ENCODE measurements at regions not wholly inside any gene's neighbourhood (a gene's known extent, or its start where the extent isn't known, plus 50 kb on each side); places are given as distances from the start of the nearest gene placed in this dataset.
"Not testable (repeated sequence)": the region's sequence is repeated elsewhere in the genome, so short reads cannot be mapped to it uniquely, and the experiment has no call there.

DNA sequence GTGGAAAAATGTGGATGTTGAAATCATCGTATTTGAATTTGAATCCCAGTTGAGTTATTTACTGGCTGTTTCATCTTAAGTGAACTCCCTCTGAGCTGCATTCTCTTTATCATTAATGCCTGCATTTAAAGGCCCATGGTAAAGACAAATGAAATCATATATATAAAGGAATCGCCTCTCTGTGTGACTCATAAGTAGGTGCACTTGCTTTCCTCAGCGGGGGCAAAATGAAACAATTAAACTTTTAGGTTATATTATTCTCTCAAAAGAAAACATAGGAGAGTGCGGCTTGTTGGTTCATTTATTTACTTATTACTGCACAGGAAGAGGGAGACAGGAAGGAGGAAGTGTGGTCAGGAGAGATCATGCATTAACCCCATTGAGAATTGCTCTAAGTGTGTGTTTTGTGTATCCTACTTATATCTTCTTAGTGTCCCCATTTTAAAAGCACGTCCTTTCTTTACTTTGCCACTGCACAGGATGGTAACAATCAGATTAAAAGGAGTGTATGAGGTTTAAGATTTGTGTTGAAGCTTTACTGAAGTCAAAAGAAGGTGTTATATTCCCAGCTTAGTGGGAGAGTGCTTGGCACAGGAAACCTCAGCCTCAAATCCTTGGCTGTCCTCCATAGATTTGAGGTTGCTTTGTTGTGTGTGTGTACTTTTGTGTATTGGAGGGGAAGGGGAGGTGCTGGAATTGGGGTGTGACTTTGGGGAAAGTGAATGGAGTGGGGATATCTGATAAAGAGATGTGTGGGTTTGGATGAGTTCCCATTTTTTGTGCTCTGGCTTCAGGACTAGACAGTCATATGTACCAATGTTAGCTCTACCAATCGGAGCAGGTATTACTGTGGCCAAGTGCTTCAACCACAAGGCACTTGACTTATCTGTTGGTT is 595.8 kb upstream of the NR2F2 start:
- no peak for DNase-seq (ENCODE audit: low read depth in 3 of 3)

DNA sequence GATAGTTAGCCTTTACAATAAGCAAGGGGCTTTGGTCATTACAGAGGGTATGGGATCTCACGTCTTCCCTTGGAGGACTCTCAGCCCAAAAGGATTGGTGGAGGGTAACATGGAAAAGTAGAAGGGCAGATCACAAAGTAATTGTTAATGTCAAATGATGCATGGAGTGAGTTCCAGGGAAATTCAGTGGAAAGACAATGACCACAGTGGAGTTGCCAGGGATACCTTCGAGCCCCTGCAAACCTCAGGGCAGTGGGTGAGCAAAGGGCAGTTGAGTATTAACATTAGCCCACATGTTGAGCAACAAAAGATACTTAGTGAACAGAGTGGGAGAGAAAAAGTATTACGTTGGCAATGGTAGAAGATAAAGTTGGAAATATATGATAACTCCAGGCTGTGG is 593.4 kb upstream of the NR2F2 start:
- DNase-seq (ENCODE audit: low read depth in 3 of 3) = no peak

DNA sequence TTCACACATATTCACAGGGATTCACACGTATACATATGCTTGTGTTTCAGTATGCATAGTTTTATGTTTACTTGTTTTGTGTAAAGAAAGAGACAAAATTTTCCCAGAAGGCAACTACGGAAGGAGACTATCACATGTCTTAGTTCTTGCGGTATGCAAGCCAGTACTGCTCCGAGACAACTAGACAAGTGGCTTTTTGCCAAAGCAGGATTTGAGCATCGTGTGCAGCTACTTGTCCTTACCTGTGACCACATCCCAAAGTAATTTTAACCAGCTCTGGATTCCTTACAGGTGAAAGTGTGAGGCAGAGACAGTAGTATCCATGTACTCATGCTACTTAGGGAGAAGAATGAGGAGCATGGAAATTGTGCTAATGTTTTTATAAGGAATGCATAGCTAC is 591.4 kb upstream of the NR2F2 start:
- DNase-seq (ENCODE audit: low read depth in 3 of 3) = no peak

DNA sequence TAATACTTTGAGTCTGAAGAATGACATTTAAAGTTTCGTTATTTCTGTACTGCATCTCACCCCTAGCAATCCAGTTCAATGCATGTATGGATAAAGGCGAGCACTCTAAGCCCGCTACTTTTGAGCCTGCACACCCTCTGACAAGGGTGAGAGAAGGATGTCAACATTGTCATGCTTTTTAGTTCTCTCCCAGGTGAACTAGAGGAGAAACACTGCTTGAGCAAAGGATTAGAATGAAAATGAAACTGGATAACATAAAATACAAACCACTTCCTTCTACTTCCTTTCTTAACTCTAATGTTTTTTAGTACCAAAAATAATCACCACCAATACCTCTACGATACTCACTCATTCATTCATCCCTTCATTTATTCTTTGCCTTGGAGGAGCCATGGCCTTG is 588.7 kb upstream of the NR2F2 start:
- DNase-seq (ENCODE audit: low read depth in 3 of 3) = no peak

DNA sequence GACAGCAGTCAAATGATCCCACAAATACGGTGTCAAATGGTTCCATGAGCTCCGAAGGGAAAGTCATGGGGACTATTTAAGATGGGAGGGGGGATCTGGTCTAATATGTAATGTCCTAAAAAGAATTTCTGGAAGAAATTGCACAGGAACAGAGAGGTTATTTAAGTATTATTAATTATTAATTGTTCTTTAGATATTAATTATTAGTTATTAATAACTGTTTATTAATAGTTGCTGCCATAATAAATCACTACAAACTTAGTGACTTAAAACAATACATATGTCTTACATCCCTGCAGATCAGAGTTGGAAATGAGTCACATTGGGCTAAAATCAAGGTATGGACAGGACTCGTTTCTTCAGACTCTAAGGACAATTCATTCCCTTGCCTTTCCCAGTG is 588.2 kb upstream of the NR2F2 start:
- DNase-seq (ENCODE audit: low read depth in 3 of 3) = no peak

DNA sequence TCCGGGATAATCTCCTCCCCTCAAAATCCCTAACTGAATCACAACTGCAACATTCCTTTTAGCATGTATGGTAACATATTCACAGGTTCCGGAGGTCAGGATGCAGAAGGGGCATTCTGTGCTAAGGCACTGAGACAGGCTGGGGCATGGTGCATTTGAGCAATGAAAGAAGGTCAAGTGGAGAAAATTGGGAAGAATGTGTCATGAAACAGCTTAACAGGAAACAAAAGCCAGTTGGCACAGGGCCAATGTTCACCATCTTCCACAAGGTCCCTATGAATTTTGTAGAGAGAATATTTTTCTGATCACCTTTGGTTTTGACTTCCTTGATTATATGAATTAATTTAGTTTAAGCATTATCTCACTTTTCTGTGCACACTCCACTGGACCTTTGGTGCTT is 587.7 kb upstream of the NR2F2 start:
- no peak for DNase-seq (ENCODE audit: low read depth in 3 of 3)

DNA sequence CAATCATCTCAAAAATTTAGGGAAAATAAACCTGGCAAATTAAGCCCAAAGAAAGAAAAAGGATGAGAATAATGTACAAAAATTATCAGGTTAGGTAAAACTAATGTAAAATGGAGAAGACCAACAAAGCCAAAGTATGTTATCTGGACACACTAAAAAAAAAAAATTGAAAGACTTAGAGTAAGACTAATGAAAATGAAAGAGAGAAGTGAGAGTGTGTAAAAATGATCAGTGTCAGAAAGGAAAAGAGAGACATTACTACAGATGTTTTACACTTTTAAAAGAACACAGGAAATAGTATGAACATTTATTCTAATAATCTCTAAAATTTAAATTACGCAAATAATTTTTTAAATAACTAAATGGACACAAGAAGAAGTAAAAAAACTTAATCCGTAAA is 573.3 kb upstream of the NR2F2 start:
- no peak for DNase-seq (ENCODE audit: low read depth in 3 of 3)

DNA sequence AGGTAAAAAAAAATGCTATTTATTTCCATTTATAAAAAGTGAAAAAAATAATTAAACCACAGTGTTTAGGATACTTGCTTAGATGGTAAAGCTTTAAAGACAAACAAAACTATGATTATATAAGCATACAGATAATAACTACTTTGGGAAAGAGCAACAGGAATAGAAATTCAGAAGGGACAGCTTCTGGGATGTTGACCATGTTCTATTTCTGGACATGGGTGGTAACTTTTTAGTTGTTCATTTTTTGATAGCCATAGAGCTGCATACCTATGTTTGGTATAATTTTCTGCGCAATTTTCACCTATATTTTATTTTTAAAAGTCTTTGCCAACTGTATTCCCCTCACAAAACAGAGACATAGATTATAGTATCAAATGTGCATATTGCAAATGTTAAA is 572.0 kb upstream of the NR2F2 start:
- DNase-seq (ENCODE audit: low read depth in 3 of 3) = no peak

DNA sequence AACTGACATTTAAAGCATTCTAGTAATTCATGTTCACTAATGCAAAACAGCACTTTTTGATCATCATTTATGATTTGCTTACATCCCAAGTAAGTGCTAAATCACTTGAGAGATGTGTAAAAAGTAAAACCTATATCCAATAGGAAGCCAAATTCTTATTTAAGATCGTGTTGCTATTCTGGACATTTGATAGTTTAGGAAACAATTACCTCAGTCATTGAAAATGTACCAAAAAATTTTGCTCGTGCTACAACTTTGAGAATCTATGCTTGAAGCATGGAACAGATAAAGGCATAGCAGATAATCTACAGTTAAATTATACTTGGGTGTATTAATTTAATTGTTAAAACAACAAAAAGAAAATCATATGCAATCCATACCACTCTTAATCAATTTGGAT is 571.6 kb upstream of the NR2F2 start:
- DNase-seq (ENCODE audit: low read depth in 3 of 3) = no peak

DNA sequence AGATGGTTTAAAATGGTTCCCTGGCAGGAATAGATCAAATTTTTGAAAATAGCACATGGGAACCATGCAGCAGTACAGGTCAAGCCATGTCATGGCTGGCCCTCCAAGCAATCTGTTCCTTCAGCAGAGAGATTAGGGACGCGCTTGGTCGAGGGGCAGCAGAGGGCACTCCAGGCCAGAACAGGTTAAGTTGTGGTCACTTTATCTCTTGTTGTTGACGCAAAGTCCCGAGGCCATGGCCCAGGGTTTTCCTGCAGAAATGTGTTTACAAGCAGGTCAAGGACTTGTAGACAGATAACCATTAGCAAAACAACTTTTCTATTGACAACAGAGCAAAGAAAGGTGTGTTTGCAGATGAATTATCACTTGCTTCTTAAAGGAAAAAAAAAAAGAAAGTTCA is 570.0 kb upstream of the NR2F2 start:
- DNase-seq (ENCODE audit: low read depth in 3 of 3) = no peak

DNA sequence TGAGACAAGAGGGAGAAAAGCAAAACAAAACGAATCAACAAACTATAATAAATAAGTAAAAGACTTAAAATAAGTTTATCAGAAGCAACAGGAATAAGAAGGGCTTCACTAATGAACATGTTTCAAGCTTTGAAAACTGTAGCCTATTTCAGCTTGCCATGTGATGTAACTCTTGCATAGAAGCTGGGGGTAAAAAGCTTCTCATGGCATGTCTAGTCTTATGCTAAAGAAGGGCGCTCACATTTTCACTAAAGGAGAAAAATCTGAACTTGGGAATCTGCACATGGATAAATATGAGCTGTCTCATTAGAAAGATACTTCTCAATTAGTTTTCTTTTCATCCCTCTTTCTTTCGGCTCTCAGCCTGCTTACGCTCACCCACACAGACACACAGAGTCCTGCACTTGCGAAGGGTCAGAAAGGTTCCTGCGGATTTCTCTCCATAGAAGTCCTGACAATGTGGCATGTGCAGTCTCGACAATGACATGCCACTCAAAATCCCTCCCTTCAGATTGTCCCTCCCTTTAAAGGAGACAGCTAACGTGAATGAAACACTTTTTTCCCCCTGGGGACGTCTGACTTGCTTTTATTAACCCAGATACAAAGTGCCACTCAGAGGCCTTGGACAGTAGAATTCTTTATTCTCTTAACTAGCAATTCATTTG is 568.9 kb upstream of the NR2F2 start:
- no peak for DNase-seq (ENCODE audit: low read depth in 3 of 3)

DNA sequence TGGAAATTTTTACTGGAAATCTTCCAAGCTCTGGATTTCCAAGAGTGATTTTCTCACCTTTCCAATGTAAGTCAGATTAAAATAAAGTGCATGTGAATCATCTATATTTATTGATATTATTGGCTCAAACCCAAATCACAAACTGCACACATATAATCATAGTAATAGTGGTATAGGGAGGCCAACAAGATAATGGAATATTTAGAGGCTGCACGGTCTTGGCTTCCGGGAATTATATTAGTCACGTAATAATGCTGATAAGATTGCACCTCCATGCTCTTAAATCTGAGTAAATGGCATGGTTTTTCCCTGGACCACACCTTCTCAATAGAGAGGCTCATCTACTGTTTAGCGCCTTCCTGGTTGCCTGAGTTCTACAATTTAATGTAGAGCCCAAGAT is 567.1 kb upstream of the NR2F2 start:
- no peak for DNase-seq (ENCODE audit: low read depth in 3 of 3)

DNA sequence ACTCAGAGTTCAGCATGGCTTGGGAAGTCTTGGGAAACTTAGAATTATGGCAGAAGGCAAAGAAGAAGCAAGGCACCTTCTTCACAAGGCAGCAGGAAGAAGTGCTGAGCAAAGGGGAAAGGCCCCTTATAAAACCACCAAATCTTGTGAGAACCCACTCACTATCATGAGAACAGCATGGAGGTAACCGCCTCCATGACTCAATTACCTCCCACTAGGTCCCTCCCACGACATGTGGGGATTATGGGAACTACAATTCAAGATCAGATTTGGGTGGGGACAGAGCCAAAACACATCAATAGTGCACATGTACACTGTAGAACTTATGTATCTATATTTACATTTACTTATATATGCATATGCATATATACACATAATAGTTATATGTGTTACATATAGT is 565.3 kb upstream of the NR2F2 start:
- DNase-seq (ENCODE audit: low read depth in 3 of 3) = no peak

DNA sequence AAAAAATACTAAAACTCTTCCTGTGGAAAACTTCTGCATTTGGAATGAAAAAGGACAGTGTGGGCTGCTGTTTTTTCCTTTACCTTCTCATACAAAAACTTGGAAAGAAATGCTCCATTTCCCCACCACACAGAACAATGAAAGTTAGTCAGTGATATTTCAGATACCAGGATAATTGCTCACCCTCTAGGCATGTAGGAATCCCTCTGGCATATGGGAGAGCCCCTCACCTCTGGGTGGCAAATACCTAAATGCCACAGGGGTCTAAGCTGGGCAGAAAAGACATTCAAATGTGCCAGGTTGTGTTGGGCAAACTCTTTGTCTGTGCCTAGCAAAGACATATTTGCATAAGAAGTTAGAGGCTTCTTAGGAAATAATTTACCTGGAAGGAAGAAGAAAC is 560.3 kb upstream of the NR2F2 start:
- no peak for DNase-seq (ENCODE audit: low read depth in 3 of 3)

DNA sequence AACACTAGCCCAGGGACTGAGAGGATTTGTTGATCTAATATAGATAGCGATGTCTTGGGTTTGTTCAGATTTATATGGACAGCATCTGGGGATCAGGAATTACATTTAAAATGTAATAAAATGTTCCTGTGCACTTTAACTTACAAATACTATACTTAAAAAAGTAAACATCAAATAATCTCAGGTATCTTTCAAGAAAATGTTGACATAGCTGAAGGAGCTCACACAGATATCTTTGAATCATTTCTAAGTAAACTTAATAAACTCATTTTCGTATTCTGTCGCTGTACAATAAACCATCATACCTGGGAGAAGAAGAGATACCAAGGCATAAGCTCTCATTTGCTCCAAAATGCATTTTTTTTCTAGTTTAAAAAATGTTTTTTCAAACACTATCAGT is 557.5 kb upstream of the NR2F2 start:
- no peak for DNase-seq (ENCODE audit: low read depth in 3 of 3)

DNA sequence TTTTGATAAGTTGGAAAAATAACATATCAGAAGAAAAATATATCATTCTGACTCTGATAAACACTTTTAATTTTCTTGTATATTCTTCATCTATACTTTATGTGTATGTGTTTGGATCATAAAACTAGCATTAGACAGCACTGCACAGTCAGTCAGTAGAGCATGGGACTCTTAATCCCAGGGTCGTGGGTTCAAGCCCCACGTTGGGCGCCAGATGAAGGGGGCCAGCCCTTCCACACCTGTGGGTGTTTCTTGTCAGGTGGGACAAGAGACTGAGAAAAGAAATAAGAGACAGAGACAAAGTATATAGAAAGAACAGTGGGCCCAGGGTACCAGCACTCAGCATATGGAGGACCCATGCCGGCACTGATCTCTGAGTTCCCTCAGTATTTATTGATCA is 546.0 kb upstream of the NR2F2 start:
- DNase-seq (ENCODE audit: low read depth in 3 of 3) = no peak

DNA sequence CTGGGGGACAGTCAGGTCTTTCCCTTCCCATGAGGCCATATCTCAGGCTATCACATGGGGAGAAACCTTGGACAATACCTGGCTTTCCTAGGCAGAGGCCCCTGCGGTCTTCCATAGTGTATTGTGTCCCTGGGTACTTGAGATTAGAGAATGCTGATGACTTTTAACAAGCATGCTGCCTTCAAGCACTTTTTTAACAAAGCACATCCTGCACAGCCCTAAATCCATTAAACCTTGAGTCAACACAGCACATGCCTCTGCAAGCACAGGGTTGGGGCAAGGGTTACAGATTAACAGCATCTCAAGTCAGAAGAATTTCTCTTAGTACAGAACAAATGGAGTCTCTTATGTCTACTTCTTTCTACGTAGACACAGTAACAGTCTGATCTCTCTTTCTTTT is 545.2 kb upstream of the NR2F2 start:
- not testable (repeated sequence) for DNase-seq (ENCODE audit: low read depth in 3 of 3)

DNA sequence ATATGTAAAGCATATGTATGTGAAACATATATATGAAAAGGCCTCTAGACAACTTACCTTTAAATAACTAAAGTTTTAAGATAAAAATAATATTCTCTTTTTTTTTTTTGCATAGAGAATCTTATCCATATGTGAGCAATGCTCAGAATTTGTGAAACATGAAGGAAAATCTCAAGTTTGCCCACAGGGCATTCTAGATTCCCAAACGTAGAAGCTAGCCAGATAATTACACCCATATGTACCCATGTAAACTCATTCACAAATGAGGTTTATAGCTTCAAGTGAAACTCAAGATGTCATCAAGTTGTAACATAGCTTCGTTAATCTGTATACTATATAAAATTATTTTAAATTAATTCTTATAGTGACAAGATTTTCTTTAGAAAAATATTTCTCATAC is 537.3 kb upstream of the NR2F2 start:
- no peak for DNase-seq (ENCODE audit: low read depth in 3 of 3)

DNA sequence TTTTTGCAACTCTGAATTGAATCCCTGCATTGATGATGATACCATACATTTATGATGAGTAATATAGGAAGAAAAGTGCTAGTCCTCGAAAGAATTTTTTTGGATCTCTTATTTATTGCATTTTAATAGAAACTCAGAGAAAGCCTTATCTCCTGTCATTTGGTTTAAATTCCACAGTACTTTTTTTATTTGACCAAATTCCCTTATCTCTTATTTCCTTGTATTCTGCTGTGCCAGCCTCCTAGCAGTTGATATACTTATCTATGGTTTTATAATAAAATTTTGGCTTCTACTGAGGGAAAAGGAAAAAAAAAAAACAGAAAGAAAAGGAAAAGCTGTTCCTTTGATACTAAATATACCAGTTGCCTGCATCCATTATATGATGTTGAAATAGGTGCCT is 535.1 kb upstream of the NR2F2 start:
- DNase-seq (ENCODE audit: low read depth in 3 of 3) = no peak

DNA sequence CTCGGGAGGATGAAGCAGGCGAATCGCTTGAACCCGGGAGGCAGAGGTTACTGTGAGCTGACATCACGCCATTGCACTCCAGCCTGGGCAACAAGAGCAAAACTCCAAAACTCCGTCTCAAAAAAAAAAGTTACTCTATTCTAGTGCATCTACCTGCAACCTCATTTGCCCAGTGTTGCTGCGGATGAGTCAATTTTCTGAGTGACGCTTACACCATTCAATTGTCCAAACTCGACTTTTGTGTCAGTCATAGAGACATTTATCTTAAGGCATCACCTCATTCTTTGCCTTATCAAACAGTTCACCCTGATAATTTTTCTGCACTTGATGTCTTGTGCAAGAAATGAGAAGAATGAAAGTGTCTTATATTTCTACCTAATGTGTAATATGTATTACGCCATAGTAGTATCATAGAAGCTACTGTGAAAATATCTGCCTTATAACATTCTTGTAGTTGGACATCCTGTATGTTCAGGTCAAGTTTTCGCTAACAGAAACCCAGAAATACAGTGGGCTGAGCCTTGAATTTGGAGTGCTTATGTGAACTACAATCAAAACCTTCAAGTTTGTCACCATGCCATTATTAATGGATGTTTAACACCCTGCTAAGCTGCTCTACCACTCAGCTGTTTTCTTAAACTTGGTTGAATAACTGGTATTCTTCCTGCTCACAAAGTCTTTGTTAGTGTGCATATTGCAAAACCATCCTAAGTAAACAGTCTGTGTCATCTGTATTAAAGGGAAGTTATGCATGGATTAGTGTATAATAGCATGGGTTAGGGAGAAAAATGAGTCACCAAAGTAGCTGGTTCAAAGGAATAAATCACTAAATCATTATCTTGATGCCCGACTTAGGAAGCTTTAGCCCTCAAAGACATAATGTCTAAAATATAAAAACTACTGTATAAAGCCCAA is 531.0 kb upstream of the NR2F2 start:
- no peak for DNase-seq (ENCODE audit: low read depth in 3 of 3)

DNA sequence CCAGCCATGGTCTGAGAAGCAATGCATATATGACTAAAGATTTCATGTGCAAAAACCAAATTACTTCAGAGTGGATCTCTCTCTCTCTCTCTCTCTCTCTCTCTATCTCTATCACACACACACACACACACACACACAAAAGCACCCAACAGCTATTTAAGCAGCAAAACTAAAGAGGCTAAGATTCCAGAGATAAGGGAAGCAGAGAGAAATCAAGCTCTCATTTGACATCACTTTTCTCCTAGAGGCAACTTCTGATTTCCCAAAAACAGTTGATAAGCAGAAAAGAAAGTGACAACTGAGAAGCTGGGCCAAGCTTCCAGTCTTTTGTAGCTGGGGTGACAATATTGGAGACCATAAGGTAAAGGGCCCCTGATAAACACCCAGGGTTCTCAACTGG is 526.0 kb upstream of the NR2F2 start:
- no peak for DNase-seq (ENCODE audit: low read depth in 3 of 3)

DNA sequence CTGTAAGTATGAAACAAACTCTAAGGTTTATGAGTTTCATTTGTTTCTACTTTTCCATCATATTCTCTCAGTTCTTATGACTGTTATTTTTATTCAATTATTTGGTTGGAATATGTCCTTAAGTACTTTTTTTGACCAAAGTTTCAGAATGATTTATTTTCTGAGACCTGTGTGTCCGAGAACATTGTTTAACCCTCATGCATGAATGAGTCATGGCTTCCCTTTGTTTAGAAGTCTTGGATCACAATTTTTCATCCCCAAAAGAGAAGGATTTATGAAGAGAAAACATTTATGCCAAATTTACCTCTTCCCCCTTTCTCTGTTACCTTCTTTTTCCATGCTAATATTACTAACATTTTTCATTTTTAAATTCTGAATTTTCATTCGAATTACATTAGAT is 518.0 kb upstream of the NR2F2 start:
- no peak for DNase-seq (ENCODE audit: low read depth in 3 of 3)

DNA sequence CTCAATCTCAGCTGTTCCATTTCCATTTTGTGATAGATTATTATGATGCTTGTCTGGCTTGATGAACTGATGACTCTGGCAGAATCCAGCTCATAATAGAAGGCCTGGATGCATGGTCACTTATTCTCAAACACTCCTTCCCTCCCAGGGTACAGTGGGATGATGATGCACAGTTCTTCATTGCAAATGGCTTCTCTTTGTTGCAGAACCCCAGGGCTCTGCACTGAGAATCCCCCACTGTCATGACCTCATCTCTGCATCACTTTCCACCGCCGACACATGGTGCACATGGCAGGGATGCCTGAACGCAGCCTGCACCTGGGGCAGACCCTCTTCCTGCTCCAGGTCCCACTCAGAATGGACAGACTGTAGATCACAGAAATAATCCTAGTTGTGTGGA is 515.6 kb upstream of the NR2F2 start:
- no peak for DNase-seq (ENCODE audit: low read depth in 3 of 3)

Data from stimulated activated CD4-positive, alpha-beta T cell treated with anti-CD3 and anti-CD28 coated beads, TNF-alpha, amount 100 ng/mL, for 48 hours (primary cell).